ENCODE measurements at regions not wholly inside any gene's neighbourhood (a gene's known extent, or its start where the extent isn't known, plus 50 kb on each side); places are given as distances from the start of the nearest gene placed in this dataset.

GRCh38 chr1:90476994-90477393 lies 240.1 kb downstream of the BARHL2 start:
- POLR2A ChIA-PET = no interaction called here
- ATAC-seq = no peak
- no peak for FAIRE-seq
- intact Hi-C loops (cut with micrococcal nuclease; ENCODE audit: unreplicated experiment) = no loop called here
- Histone ChIP-seq H3K4me1 (ENCODE audit: insufficient read depth, low read length) (no peaks in the 10 kb centered on the region), H3K36me3 (replicated peaks in 1 of 2; ENCODE audit: control insufficient read depth in 1 of 2, insufficient read depth in 2 of 2, low read length in 2 of 2) (no peaks in the 10 kb centered on the region), H3K27me3 (ENCODE audit: control insufficient read depth in 1 of 2, insufficient read depth in 2 of 2, low read length in 2 of 2) (no peaks in the 10 kb centered on the region), H4K20me1 (ENCODE audit: insufficient read depth, low read length) (no peaks in the 10 kb centered on the region), H3K9me3 (ENCODE audit: low read length) (no peaks in the 10 kb centered on the region), H3K9ac (ENCODE audit: insufficient read depth, low read depth, low read length) (no peak overlapping the region), H2AFZ (ENCODE audit: low read length) (no peak overlapping the region), H3K79me2 (ENCODE audit: insufficient read depth, low read length) (no peaks in the 10 kb centered on the region), H3K27ac (ENCODE audit: extremely low read length, insufficient read depth, low read length) (no peak overlapping the region), H3K4me2 (ENCODE audit: low read depth, low read length) (no peak overlapping the region), H3K4me3 (replicated peaks in 1 of 3; ENCODE audit: insufficient read depth in 1 of 3, low read depth in 2 of 3, low read length in 3 of 3) (no peak overlapping the region)
- no peak for DNase-seq (ENCODE audit: low spot score)
- CTCF ChIA-PET (ENCODE audit: low intra/inter-chr PET ratio, low total read pairs) = no interaction called here
- no TSS peak for BruUV-seq (replicated peaks)
- in situ Hi-C loops (cut with HindIII; ENCODE audit: extremely low pct_ligation_motif_present, low pct_unique_long_range_greater_than_20kb) = no loop called here
- 36% methylated on average over 3 of the region's 3 CpGs for WGBS (ENCODE audit: low lambda C conversion rate)
- no peak for TF ChIP-seq ATRX (CRISPR knock-in tag; IDR thresholded peaks at IDR 0.05; ENCODE audit: borderline replicate concordance)
- TF ChIP-seq MTERF4 (CRISPR knock-in tag; IDR thresholded peaks at IDR 0.05) = no peak
- no peak for TF ChIP-seq TBP (CRISPR knock-in tag; IDR thresholded peaks at IDR 0.05)
- TF ChIP-seq, protein P1, sequence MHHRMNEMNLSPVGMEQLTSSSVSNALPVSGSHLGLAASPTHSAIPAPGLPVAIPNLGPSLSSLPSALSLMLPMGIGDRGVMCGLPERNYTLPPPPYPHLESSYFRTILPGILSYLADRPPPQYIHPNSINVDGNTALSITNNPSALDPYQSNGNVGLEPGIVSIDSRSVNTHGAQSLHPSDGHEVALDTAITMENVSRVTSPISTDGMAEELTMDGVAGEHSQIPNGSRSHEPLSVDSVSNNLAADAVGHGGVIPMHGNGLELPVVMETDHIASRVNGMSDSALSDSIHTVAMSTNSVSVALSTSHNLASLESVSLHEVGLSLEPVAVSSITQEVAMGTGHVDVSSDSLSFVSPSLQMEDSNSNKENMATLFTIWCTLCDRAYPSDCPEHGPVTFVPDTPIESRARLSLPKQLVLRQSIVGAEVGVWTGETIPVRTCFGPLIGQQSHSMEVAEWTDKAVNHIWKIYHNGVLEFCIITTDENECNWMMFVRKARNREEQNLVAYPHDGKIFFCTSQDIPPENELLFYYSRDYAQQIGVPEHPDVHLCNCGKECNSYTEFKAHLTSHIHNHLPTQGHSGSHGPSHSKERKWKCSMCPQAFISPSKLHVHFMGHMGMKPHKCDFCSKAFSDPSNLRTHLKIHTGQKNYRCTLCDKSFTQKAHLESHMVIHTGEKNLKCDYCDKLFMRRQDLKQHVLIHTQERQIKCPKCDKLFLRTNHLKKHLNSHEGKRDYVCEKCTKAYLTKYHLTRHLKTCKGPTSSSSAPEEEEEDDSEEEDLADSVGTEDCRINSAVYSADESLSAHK (CRISPR knock-in tag; IDR thresholded peaks at IDR 0.05; ENCODE audit: borderline replicate concordance) = no peak
- TF ChIP-seq KAT7 (CRISPR knock-in tag; IDR thresholded peaks at IDR 0.05; ENCODE audit: borderline replicate concordance) = no peak
- TF ChIP-seq HDAC1 (CRISPR knock-in tag; IDR thresholded peaks at IDR 0.05) = no peak
- TF ChIP-seq ZNF512 (CRISPR knock-in tag; IDR thresholded peaks at IDR 0.05) = no peak
- TF ChIP-seq SNAPC5 (CRISPR knock-in tag; IDR thresholded peaks at IDR 0.05; ENCODE audit: borderline replicate concordance) = no peak
- TF ChIP-seq PATZ1 (CRISPR knock-in tag; IDR thresholded peaks at IDR 0.05) = no peak
- TF ChIP-seq, protein P2, sequence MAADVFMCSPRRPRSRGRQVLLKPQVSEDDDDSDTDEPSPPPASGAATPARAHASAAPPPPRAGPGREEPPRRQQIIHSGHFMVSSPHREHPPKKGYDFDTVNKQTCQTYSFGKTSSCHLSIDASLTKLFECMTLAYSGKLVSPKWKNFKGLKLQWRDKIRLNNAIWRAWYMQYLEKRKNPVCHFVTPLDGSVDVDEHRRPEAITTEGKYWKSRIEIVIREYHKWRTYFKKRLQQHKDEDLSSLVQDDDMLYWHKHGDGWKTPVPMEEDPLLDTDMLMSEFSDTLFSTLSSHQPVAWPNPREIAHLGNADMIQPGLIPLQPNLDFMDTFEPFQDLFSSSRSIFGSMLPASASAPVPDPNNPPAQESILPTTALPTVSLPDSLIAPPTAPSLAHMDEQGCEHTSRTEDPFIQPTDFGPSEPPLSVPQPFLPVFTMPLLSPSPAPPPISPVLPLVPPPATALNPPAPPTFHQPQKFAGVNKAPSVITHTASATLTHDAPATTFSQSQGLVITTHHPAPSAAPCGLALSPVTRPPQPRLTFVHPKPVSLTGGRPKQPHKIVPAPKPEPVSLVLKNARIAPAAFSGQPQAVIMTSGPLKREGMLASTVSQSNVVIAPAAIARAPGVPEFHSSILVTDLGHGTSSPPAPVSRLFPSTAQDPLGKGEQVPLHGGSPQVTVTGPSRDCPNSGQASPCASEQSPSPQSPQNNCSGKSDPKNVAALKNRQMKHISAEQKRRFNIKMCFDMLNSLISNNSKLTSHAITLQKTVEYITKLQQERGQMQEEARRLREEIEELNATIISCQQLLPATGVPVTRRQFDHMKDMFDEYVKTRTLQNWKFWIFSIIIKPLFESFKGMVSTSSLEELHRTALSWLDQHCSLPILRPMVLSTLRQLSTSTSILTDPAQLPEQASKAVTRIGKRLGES (CRISPR knock-in tag; IDR thresholded peaks at IDR 0.05; ENCODE audit: borderline replicate concordance) = no peak
- no peak for TF ChIP-seq MAZ (IDR thresholded peaks at IDR 0.05; ENCODE audit: borderline replicate concordance, low read depth, low read length)
- no peak for TF ChIP-seq MAZ (CRISPR knock-in tag; IDR thresholded peaks at IDR 0.05; ENCODE audit: low read depth)
- TF ChIP-seq SETDB1 (CRISPR knock-in tag; IDR thresholded peaks at IDR 0.05; ENCODE audit: borderline replicate concordance) = no peak
- no peak for TF ChIP-seq JUND (CRISPR knock-in tag; IDR thresholded peaks at IDR 0.05)

Measured in HepG2 (cell line).